ENCODE measurements at regions not wholly inside any gene's neighbourhood (a gene's known extent, or its start where the extent isn't known, plus 50 kb on each side); places are given as distances from the start of the nearest gene placed in this dataset.

DNA sequence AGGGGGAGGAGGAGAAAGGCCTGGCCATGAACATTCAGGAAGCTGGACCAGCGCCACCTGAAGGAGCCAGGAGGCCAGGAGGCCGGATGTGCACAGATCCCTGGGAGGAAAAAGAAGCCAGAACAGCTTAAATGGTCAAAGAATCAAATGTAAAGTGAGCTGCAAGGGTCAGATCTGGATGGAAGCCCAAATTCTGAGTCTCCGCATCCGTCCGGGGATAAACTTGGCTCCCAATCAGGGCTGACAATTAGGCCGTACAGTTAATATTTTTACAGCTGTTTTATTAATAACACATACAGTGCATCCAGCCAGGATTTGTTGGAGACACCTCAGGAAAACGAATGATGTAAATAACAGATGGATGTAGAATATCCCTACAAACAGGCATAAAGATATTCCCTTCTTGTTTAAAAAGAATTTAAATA lies 495.1 kb upstream of the TCF4 start:
- TF ChIP-seq POLR2A (IDR thresholded peaks at IDR 0.05): no peak
- no peak for TF ChIP-seq CTCF (IDR thresholded peaks at IDR 0.05)
